Loucy (cell line): ENCODE measurements at regions not wholly inside any gene's neighbourhood (a gene's known extent, or its start where the extent isn't known, plus 50 kb on each side); places are given as distances from the start of the nearest gene placed in this dataset.

Experiments used
- H2AFZ ChIP-seq: fragments of 200-600 bp; sonication (generic); 2 replicates; pipeline ENCODE4 v1.6.0; 2016; ENCODE audit warnings: antibody characterized with exemption, mild to moderate bottlenecking, low read length, moderate library complexity
- H3F3A ChIP-seq: fragments of 200-600 bp; 2 replicates; pipeline ENCODE4 v1.6.0; 2016; ENCODE audit warnings: antibody characterized with exemption, low read depth, mild to moderate bottlenecking
- H3K27me3 ChIP-seq: fragments of 200-600 bp; sonication (generic); 2 replicates; pipeline ENCODE4 v1.6.1; 2014; ENCODE audit warnings: low read length, mild to moderate bottlenecking; ENCODE audit not compliant: insufficient read depth, poor library complexity, severe bottlenecking
- H3K36me3 ChIP-seq: fragments of 200-600 bp; sonication (generic); 2 replicates; pipeline ENCODE4 v1.6.1; 2016; ENCODE audit warnings: low read length; ENCODE audit not compliant: insufficient read depth
- H3K4me1 ChIP-seq: fragments of 200-600 bp; sonication (generic); 2 replicates; pipeline ENCODE4 v1.5.1; 2014; ENCODE audit warnings: low read length, mild to moderate bottlenecking; ENCODE audit not compliant: insufficient read depth, poor library complexity, severe bottlenecking
- H3K4me2 ChIP-seq: fragments of 200-600 bp; sonication (generic); 2 replicates; pipeline ENCODE4 v1.6.0; 2014; ENCODE audit warnings: antibody characterized with exemption, low read length, low read depth, mild to moderate bottlenecking; ENCODE audit not compliant: poor library complexity, severe bottlenecking
- H3K4me3 ChIP-seq: fragments of 200-600 bp; sonication (generic); 2 replicates; pipeline ENCODE4 v1.5.1; 2014; ENCODE audit warnings: low read length, mild to moderate bottlenecking, mixed read lengths; ENCODE audit not compliant: poor library complexity, severe bottlenecking
- H3K79me2 ChIP-seq: fragments of 200-600 bp; sonication (generic); 2 replicates; pipeline ENCODE4 v1.6.1; 2014; ENCODE audit warnings: low read length; ENCODE audit not compliant: insufficient read depth
- H3K9ac ChIP-seq: fragments of 200-600 bp; sonication (generic); 2 replicates; pipeline ENCODE4 v1.6.0; 2014; ENCODE audit warnings: mild to moderate bottlenecking, low read depth, low read length, moderate library complexity; ENCODE audit not compliant: poor library complexity, severe bottlenecking
- H3K9me2 ChIP-seq: fragments of 200-600 bp; sonication (generic); replicated peaks from 2 replicates; pipeline ENCODE4 v1.6.1; 2016; ENCODE audit warnings: low read depth, low read length, mixed read lengths
- H3K9me3 ChIP-seq: fragments of 200-600 bp; sonication (generic); 2 replicates; pipeline ENCODE4 v1.6.1; 2014; ENCODE audit warnings: mild to moderate bottlenecking, antibody characterized with exemption, low read length, low read depth; ENCODE audit not compliant: insufficient read depth
- H4K20me1 ChIP-seq: fragments of 200-600 bp; sonication (generic); 2 replicates; pipeline ENCODE4 v1.6.0; 2014; ENCODE audit warnings: antibody characterized with exemption, low read length, mild to moderate bottlenecking; ENCODE audit not compliant: insufficient read depth, poor library complexity, severe bottlenecking
- CTCF ChIP-seq: fragments of 200-600 bp; sonication (generic); conservative IDR thresholded peaks from 2 replicates; pipeline ENCODE4 v1.5.1; 2014; ENCODE audit warnings: mild to moderate bottlenecking, antibody characterized with exemption, low read length
- EZH2phosphoT487 ChIP-seq: fragments of 200-600 bp; IDR thresholded peaks from 2 replicates; pipeline ENCODE4 v1.6.1; 2018; ENCODE audit warnings: antibody characterized with exemption, mild to moderate bottlenecking, moderate library complexity, borderline replicate concordance

GRCh38 chr7:155222061-155222460, 75.6 kb upstream of the INSIG1 start:
- Histone ChIP-seq H4K20me1 (no peaks in the 10 kb centered on the region), H3K9ac (no peak overlapping the region), H2AFZ (no peak overlapping the region), H3F3A (no peaks in the 10 kb centered on the region), H3K9me3 (no peaks in the 10 kb centered on the region), H3K4me1 (no peaks in the 10 kb centered on the region), H3K27me3 (no peaks in the 10 kb centered on the region), H3K79me2 (no peaks in the 10 kb centered on the region), H3K36me3 (no peaks in the 10 kb centered on the region), H3K9me2 (no peaks in the 10 kb centered on the region), H3K4me3 (no peak overlapping the region), H3K4me2 (no peak overlapping the region)
- no peak for TF ChIP-seq CTCF
- no peak for TF ChIP-seq EZH2phosphoT487

- Histone ChIP-seq H3K36me3 (no peaks in the 10 kb centered on the region), H4K20me1 (no peaks in the 10 kb centered on the region)
Observed at GRCh38 chr7:155222573-155222972, 75.1 kb upstream of the INSIG1 start.

GRCh38 chr7:155223021-155223420, 74.7 kb upstream of the INSIG1 start:
- Histone ChIP-seq H3K4me2 (no peak overlapping the region), H3K9me2 (no peaks in the 10 kb centered on the region), H3K4me1 (no peaks in the 10 kb centered on the region), H2AFZ (no peak overlapping the region), H4K20me1 (no peaks in the 10 kb centered on the region), H3K9ac (no peak overlapping the region), H3K79me2 (no peaks in the 10 kb centered on the region), H3K36me3 (no peaks in the 10 kb centered on the region), H3K4me3 (no peak overlapping the region), H3F3A (no peaks in the 10 kb centered on the region), H3K9me3 (no peaks in the 10 kb centered on the region), H3K27me3 (no peaks in the 10 kb centered on the region)
- TF ChIP-seq CTCF (no peak), EZH2phosphoT487 (no peak)

More at GRCh38 chr7:155222573-155222972, 75.1 kb upstream of the INSIG1 start:
- no peak overlapping the region for H2AFZ ChIP-seq
- no peaks in the 10 kb centered on the region for H3K27me3 ChIP-seq
- no peaks in the 10 kb centered on the region for H3K4me1 ChIP-seq
- no peaks in the 10 kb centered on the region for H3F3A ChIP-seq
- TF ChIP-seq CTCF = no peak
- no peak for TF ChIP-seq EZH2phosphoT487
- H3K4me2 ChIP-seq = no peak overlapping the region
- no peak overlapping the region for H3K9ac ChIP-seq
- no peaks in the 10 kb centered on the region for H3K9me2 ChIP-seq
- no peaks in the 10 kb centered on the region for H3K9me3 ChIP-seq
- H3K4me3 ChIP-seq = no peak overlapping the region
- H3K79me2 ChIP-seq = no peaks in the 10 kb centered on the region
